ENCODE measurements at regions not wholly inside any gene's neighbourhood (a gene's known extent, or its start where the extent isn't known, plus 50 kb on each side); places are given as distances from the start of the nearest gene placed in this dataset.

GRCh38 chr6:22809370-22809769 lies 240.0 kb downstream of the HDGFL1 start:
- DNase-seq (ENCODE audit: low spot score): no peak

- DNase-seq (ENCODE audit: low spot score): no peak
Measured at GRCh38 chr6:22819209-22819608, 249.8 kb downstream of the HDGFL1 start.

GRCh38 chr6:22821664-22822320 lies 252.4 kb downstream of the HDGFL1 start:
- no peak for DNase-seq (ENCODE audit: low spot score)

GRCh38 chr6:22825210-22825609 lies 255.8 kb downstream of the HDGFL1 start:
- no peak for DNase-seq (ENCODE audit: low spot score)

GRCh38 chr6:22826961-22827360 lies 257.6 kb downstream of the HDGFL1 start:
- no peak for DNase-seq (ENCODE audit: low spot score)

GRCh38 chr6:22827760-22828159 lies 258.4 kb downstream of the HDGFL1 start:
- DNase-seq (ENCODE audit: low spot score): no peak

GRCh38 chr6:22828179-22829062 lies 259.1 kb downstream of the HDGFL1 start:
- DNase-seq (ENCODE audit: low spot score): peak; percentile 72

- DNase-seq (ENCODE audit: low spot score): no peak
Measured at GRCh38 chr6:22829070-22829469, 259.7 kb downstream of the HDGFL1 start.

- DNase-seq (ENCODE audit: low spot score): no peak
Measured at GRCh38 chr6:22830463-22830862, 261.1 kb downstream of the HDGFL1 start.

GRCh38 chr6:22833191-22833590 lies 263.8 kb downstream of the HDGFL1 start:
- no peak for DNase-seq (ENCODE audit: low spot score)

GRCh38 chr6:22838345-22838744 lies 269.0 kb downstream of the HDGFL1 start:
- DNase-seq (ENCODE audit: low spot score): no peak

- DNase-seq (ENCODE audit: low spot score): no peak
Measured at GRCh38 chr6:22845467-22845866, 276.1 kb downstream of the HDGFL1 start.

- no peak for DNase-seq (ENCODE audit: low spot score)
Measured at GRCh38 chr6:22848121-22848520, 278.8 kb downstream of the HDGFL1 start.

GRCh38 chr6:22849921-22850320 lies 280.6 kb downstream of the HDGFL1 start:
- no peak for DNase-seq (ENCODE audit: low spot score)

- DNase-seq (ENCODE audit: low spot score): no peak
Measured at GRCh38 chr6:22852101-22852500, 282.7 kb downstream of the HDGFL1 start.

- no peak for DNase-seq (ENCODE audit: low spot score)
Measured at GRCh38 chr6:22873513-22874136, 304.3 kb downstream of the HDGFL1 start.

- no peak for DNase-seq (ENCODE audit: low spot score)
Measured at GRCh38 chr6:22875845-22876244, 306.5 kb downstream of the HDGFL1 start.

- no peak for DNase-seq (ENCODE audit: low spot score)
Measured at GRCh38 chr6:22878324-22878701, 308.9 kb downstream of the HDGFL1 start.

GRCh38 chr6:22878706-22879105 lies 309.3 kb downstream of the HDGFL1 start:
- no peak for DNase-seq (ENCODE audit: low spot score)

- DNase-seq (ENCODE audit: low spot score): no peak
Measured at GRCh38 chr6:22880686-22881433, 311.5 kb downstream of the HDGFL1 start.

GRCh38 chr6:22882581-22882980 lies 313.2 kb downstream of the HDGFL1 start:
- DNase-seq (ENCODE audit: low spot score): no peak

- no peak for DNase-seq (ENCODE audit: low spot score)
Measured at GRCh38 chr6:22883061-22883717, 313.8 kb downstream of the HDGFL1 start.

All from D341Med (cell line).